ENCODE measurements at regions not wholly inside any gene's neighbourhood (a gene's known extent, or its start where the extent isn't known, plus 50 kb on each side); places are given as distances from the start of the nearest gene placed in this dataset.

GRCh38 chr15:87213626-87214025, 1042.9 kb downstream of the NTRK3 start:
- TF ChIP-seq CTCF (IDR thresholded peaks at IDR 0.05) (no peak), EP300 (IDR thresholded peaks at IDR 0.05) (no peak)

All from suprapubic skin (tissue), 3 donors.